Esophagus squamous epithelium (tissue), 5 donors: ENCODE measurements at regions not wholly inside any gene's neighbourhood (a gene's known extent, or its start where the extent isn't known, plus 50 kb on each side); places are given as distances from the start of the nearest gene placed in this dataset.

Source experiments
- DNase-seq: peaks from one replicate; lab custom pipeline; 2025; lab: John Stamatoyannopoulos, UW
- H3K27ac ChIP-seq, 4 donors: fragments of 200-600 bp; sonication (generic); one replicate each; pipeline ENCODE4 v1.5.1; 2016 to 2019; ENCODE audit warnings: mild to moderate bottlenecking in 1 of 4
- H3K27me3 ChIP-seq, 4 donors: fragments of 200-600 bp; sonication (generic); 1 replicate in 3 of 4; 2 replicates in 1 of 4; pipeline versions ENCODE4 v1.5.1 to v1.6.0; 2017 to 2021; ENCODE audit warnings: antibody characterized with exemption in 1 of 4
- H3K36me3 ChIP-seq, 3 donors: fragments of 200-600 bp; sonication (generic); one replicate each; pipeline ENCODE4 v1.5.1; 2016 to 2019
- H3K4me1 ChIP-seq, 3 donors: fragments of 200-600 bp; sonication (generic); one replicate each; pipeline ENCODE4 v1.5.1; 2017 to 2019
- H3K4me3 ChIP-seq, 4 donors: fragments of 200-600 bp; sonication (generic); 1 replicate in 3 of 4; 2 replicates in 1 of 4; pipeline ENCODE4 v1.5.1; 2016 to 2019; ENCODE audit warnings: mild to moderate bottlenecking in 2 of 4, moderate library complexity in 1 of 4
- H3K9me3 ChIP-seq, 3 donors: fragments of 200-600 bp; sonication (generic); one replicate each; pipeline ENCODE4 v1.5.1; 2016 to 2019
- CTCF ChIP-seq, 6 experiments: fragments of 450-650 bp in 4 of 6; fragments of 200-600 bp in 2 of 6; sonication (generic) in 2 of 6; IDR thresholded peaks; one replicate each; pipeline ENCODE4 v1.5.1; 2016 to 2019; ENCODE audit warnings: antibody characterized with exemption in 6 of 6, mild to moderate bottlenecking in 4 of 6, moderate library complexity in 4 of 6
- POLR2A ChIP-seq, 4 donors: fragments of 450-650 bp; IDR thresholded peaks; one replicate each; pipeline ENCODE4 v1.6.1; 2017; ENCODE audit warnings: antibody characterized with exemption in 4 of 4, mild to moderate bottlenecking in 4 of 4, moderate library complexity in 3 of 4
- WGBS, 2 donors: methylation state at CpG; one replicate each; pipeline ENCODE4 v1.1.5; 2018; 5-methylcytosine and 5-hydroxymethylcytosine counted together
- intact Hi-C: fragments of 100-400 bp; cut with DNase I; formaldehyde crosslinking; loops from one replicate; pipeline ENCODE4 v1.15.0; 2022
- donor health status: DM: yes; HTN: yes; CAD: no.

DNA sequence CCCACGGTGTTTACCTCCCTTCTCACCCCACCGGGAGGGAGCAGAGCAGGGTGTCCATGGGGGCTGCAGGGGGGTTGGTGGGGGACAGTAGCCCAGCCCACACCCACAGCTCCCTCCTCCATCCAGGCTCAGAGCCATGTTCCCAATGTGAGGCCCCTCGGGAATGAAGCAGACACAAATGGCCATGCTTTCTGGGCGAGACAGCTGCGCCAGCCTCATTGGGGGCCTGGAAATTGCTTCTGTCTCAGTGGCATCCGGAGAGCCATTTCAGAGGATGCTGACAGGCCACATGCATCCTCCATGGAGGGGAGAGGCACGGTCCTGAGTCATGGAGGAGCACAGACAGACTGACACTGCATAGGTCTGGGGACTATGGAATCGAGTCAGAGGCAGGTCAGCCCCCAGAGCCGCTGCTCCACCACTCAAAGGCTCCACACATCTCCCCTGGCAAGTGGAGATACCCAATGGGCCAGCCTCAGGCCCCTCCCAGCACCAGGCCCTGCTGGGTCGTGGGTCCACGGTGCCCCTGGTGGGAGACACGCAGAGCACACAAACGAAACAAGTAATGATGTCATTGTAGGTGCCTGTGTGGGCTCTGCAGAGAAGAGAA is 59.6 kb upstream of the ENPP7 start:
- Histone ChIP-seq H3K4me1 (peaks cover 0 to under 1% (median 0%) of the 10 kb centered on the region in 3 donors), H3K9me3 (peaks cover 0 to 26% (median 17%) of the 10 kb centered on the region in 3 donors), H3K4me3 (no peak overlapping the region), H3K27ac (no peak overlapping the region), H3K27me3 (peaks cover 0 to 79% (median 0%) of the 10 kb centered on the region in 4 donors), H3K36me3 (no peaks in the 10 kb centered on the region)
- DNase-seq, result no peak
- TF ChIP-seq POLR2A (IDR thresholded peaks at IDR 0.05) (no peak), CTCF (IDR thresholded peaks at IDR 0.05) (no peak)
- intact Hi-C loops, result no loop called here
- 33 to 80% methylated on average over 1 to 7 of the region's 13 CpGs for WGBS, 2 donors

GRCh38 chr17:79670537-79671084 is 59.8 kb upstream of the RBFOX3 start:
- Histone ChIP-seq H3K4me1 (peaks cover 0 to 6% (median 0%) of the 10 kb centered on the region in 3 donors), H3K27me3 (peaks cover 0 to 78% (median 0%) of the 10 kb centered on the region in 4 donors), H3K36me3 (no peaks in the 10 kb centered on the region), H3K27ac (no peak overlapping the region), H3K9me3 (peaks cover 0 to 26% (median 17%) of the 10 kb centered on the region in 3 donors), H3K4me3 (no peak overlapping the region)
- 49 to 60% methylated on average over 6 to 13 of the region's 15 CpGs for WGBS, 2 donors
- TF ChIP-seq CTCF (IDR thresholded peaks at IDR 0.05), result no peak
- TF ChIP-seq POLR2A (IDR thresholded peaks at IDR 0.05), result no peak
- DNase-seq, result no peak
- intact Hi-C loops, result no loop called here

- WGBS, 2 donors, result 50% methylated on average over 1 of the region's 4 CpGs; no CpG with 5 or more reads in 1 of the 2 donors
Measured at GRCh38 chr17:79669861-79670260, 59.0 kb upstream of the RBFOX3 start.

GRCh38 chr17:79668344-79669250 is 57.7 kb upstream of the RBFOX3 start:
- Histone ChIP-seq H3K4me3 (no peak overlapping the region), H3K36me3 (no peaks in the 10 kb centered on the region), H3K27me3 (peaks cover 0 to 62% (median 0%) of the 10 kb centered on the region in 4 donors), H3K27ac (no peak overlapping the region), H3K4me1 (peaks cover 0 to 22% (median 0%) of the 10 kb centered on the region in 3 donors), H3K9me3 (peaks cover 0 to 11% (median 11%) of the 10 kb centered on the region in 3 donors)
- TF ChIP-seq CTCF (IDR thresholded peaks at IDR 0.05), result no peak
- TF ChIP-seq POLR2A (IDR thresholded peaks at IDR 0.05), result no peak
- 26 to 45% methylated on average over 4 to 13 of the region's 17 CpGs for WGBS, 2 donors
- intact Hi-C loops, result no loop called here
- DNase-seq, result no peak

More at GRCh38 chr17:79669861-79670260, 59.0 kb upstream of the RBFOX3 start:
- H3K27me3 ChIP-seq, result peaks cover 0 to 75% (median 0%) of the 10 kb centered on the region in 4 donors
- TF ChIP-seq CTCF (IDR thresholded peaks at IDR 0.05) (no peak), POLR2A (IDR thresholded peaks at IDR 0.05) (no peak)
- H3K4me3 ChIP-seq, result no peak overlapping the region
- peaks cover 0 to 24% (median 17%) of the 10 kb centered on the region in 3 donors for H3K9me3 ChIP-seq
- no peak for DNase-seq
- H3K36me3 ChIP-seq, result no peaks in the 10 kb centered on the region
- peaks cover 0 to 14% (median 0%) of the 10 kb centered on the region in 3 donors for H3K4me1 ChIP-seq
- intact Hi-C loops, result no loop called here
- H3K27ac ChIP-seq, result no peak overlapping the region
